ENCODE measurements at regions not wholly inside any gene's neighbourhood (a gene's known extent, or its start where the extent isn't known, plus 50 kb on each side); places are given as distances from the start of the nearest gene placed in this dataset.

GRCh38 chr1:70891051-70891843 lies 156.4 kb downstream of the PTGER3 start:
- peak; percentile 36 for DNase-seq (ENCODE audit: low read depth)

GRCh38 chr1:70892140-70892539 lies 155.5 kb downstream of the PTGER3 start:
- DNase-seq (ENCODE audit: low read depth): no peak

- no peak for DNase-seq (ENCODE audit: low read depth)
These were observed 154.7 kb downstream of the PTGER3 start for GRCh38 chr1:70892930-70893329.

GRCh38 chr1:70893381-70893780 lies 154.2 kb downstream of the PTGER3 start:
- DNase-seq (ENCODE audit: low read depth): no peak

GRCh38 chr1:70895531-70895930 lies 152.1 kb downstream of the PTGER3 start:
- no peak for DNase-seq (ENCODE audit: low read depth)

- peak; percentile 8 for DNase-seq (ENCODE audit: low read depth)
These were observed 151.4 kb downstream of the PTGER3 start for GRCh38 chr1:70896224-70896623.

GRCh38 chr1:70897273-70897672 lies 150.3 kb downstream of the PTGER3 start:
- DNase-seq (ENCODE audit: low read depth): no peak

GRCh38 chr1:70899735-70900134 lies 147.9 kb downstream of the PTGER3 start:
- no peak for DNase-seq (ENCODE audit: low read depth)

- no peak for DNase-seq (ENCODE audit: low read depth)
These were observed 145.4 kb downstream of the PTGER3 start for GRCh38 chr1:70902211-70902610.

- DNase-seq (ENCODE audit: low read depth): no peak
These were observed 140.8 kb downstream of the PTGER3 start for GRCh38 chr1:70906800-70907199.

GRCh38 chr1:70907563-70908310 lies 139.9 kb downstream of the PTGER3 start:
- DNase-seq (ENCODE audit: low read depth): no peak

- DNase-seq (ENCODE audit: low read depth): no peak
These were observed 138.3 kb downstream of the PTGER3 start for GRCh38 chr1:70909262-70909822.

GRCh38 chr1:70910013-70910412 lies 137.6 kb downstream of the PTGER3 start:
- no peak for DNase-seq (ENCODE audit: low read depth)

GRCh38 chr1:70911861-70912260 lies 135.8 kb downstream of the PTGER3 start:
- DNase-seq (ENCODE audit: low read depth): no peak

- DNase-seq (ENCODE audit: low read depth): no peak
These were observed 133.4 kb downstream of the PTGER3 start for GRCh38 chr1:70914224-70914623.

GRCh38 chr1:70915258-70916033 lies 132.2 kb downstream of the PTGER3 start:
- DNase-seq (ENCODE audit: low read depth): no peak

- no peak for DNase-seq (ENCODE audit: low read depth)
These were observed 131.6 kb downstream of the PTGER3 start for GRCh38 chr1:70916034-70916427.

GRCh38 chr1:70919706-70920323 lies 127.8 kb downstream of the PTGER3 start:
- DNase-seq (ENCODE audit: low read depth): no peak
